ENCODE measurements at regions not wholly inside any gene's neighbourhood (a gene's known extent, or its start where the extent isn't known, plus 50 kb on each side); places are given as distances from the start of the nearest gene placed in this dataset.
A peak's percentile ranks its signal among the peaks of the same experiment; 100 is the strongest.
"Not testable (repeated sequence)": the region's sequence is repeated elsewhere in the genome, so short reads cannot be mapped to it uniquely, and the experiment has no call there.

DNA sequence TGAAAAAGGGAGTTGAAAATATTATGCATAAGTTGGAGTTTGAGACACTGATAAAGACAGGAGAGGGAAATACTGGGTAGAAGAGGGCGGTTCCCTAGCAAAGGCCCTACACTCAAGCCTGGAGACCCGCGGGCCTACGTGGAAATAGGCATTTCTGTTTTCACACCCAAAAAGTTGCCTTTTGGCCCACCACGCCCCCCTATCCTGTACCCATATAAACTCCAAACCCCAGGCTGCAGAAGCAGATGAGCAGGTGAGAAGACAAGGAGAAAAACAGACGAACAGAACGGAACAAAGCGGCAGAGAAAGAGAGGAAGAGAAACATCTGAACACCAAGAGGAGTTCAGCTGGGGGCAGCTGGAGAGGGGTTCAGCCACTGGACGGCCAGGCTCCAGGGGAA is 177.9 kb downstream of the GALC start:
- no peak for FAIRE-seq

DNA sequence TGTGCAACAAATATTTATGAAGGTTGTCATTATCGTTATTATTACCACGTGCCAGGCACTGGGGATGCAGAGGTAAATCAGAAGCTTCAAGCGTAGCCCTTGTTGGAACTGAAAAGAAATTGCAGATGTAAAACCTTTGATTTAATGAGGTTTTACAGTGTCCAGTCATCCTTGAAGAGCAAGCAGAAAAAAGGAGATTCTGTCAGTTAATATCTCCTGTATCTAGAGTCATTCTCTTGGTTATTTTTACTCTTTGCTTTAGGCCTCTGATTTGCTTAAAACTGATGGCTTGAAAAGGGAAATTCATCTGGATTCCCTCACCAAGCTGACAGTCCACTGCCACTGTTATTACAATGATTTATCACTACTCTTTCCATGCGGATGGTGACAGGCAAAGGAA is 179.3 kb downstream of the GALC start:
- DNase-seq (ENCODE audit: low spot score) (no peak), FAIRE-seq (no peak)

More for the DNA sequence above, 177.9 kb downstream of the GALC start:
- DNase-seq (ENCODE audit: low spot score) = no peak

DNA sequence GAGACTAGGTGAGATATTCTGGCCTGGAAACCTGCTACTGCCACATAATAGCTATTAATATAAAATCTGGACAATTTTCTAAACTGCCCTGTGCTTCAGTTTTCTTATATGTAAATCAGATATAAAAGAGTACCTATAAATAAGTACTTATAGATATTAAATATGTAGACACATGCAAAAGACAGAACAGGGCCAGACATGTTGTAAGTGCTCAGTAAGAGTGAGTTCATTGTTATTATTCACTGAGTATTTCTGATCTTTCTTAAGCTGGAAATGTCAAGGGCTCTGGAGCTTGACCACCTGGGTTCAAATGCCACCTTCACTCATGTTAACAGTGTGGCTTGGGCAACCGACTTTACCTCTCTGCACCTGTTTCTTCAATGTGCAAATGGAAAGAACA is 179.8 kb downstream of the GALC start:
- DNase-seq (ENCODE audit: low spot score) = no peak
- FAIRE-seq = no peak

DNA sequence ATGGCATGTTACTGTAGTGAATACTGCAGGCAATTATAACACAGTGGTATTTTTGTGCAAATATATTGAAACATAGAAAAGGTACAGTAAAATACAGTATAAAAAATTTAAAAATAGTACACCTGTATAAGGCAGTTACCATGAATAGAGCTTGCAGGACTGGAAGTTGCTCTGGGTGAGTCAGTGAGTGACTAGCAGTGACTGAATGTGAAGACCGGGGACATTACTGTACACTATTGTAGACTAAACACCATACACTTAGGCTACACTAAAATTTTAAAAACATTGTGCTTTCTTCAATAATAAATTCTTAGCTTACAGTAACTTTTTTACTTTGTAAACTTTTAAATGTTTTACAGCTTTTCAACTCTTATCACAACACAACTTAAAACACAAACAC is 181.7 kb downstream of the GALC start:
- FAIRE-seq = no peak

DNA sequence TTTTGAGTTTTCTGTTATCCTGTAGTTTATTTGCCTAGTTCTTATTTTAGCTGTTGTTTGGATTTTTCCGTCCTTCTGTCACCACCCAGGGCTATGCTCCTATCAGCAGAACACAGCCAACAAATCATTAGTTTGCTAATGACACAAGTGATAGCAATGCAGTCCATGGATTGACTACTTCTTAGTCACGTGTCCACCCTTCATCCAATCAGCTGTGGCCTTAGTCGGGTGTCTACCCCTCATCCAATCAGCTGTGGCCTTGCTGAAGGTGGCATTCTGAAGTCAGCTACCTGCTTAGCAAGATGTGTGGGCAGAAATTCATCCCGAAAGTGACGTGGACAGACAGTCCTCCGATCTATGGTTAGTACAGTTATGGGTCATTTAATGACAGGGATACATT is 182.3 kb downstream of the GALC start:
- no peak for DNase-seq (ENCODE audit: low spot score)
- FAIRE-seq = no peak

More for the DNA sequence above, 181.7 kb downstream of the GALC start:
- DNase-seq (ENCODE audit: low spot score) = no peak

DNA sequence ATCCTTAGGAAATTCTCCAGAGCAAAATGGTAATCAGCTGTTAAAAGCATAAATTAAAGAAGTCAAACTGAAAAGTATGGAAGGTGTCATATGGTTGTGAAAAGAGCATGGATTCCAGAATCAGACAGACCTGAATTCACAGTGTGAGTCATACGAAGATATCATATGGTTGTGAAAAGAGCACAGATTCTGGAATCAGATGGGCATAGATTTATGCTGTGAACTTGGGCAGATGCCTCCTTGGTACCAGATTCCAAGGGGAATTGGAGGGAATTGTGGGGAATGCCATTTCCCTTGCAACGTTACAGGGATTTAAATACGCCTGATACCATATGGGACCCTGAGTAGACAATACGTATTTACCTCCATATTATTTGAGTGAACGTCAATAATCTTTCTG is 183.7 kb downstream of the GALC start:
- no peak for DNase-seq (ENCODE audit: low spot score)
- FAIRE-seq = no peak

DNA sequence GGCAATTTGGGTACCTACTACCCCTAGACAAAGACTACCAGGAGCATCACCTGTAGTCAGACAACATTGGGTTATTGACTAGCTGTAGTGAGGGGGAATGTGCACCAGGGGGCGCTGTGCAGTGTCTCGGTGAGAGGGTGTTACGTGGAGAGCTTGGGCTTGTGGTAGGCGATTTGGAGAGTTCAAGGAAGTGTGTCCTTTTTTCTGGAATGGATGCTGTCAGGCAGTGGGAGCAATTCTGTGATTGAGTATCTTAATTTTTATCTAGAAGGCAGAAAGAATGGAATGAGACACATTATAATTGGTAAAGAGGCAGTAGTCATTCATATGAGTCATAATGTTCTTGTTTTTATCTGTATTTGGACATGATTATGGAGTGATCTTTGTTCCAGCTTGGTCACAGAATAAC is 187.7 kb downstream of the GALC start:
- FAIRE-seq = no peak
- DNase-seq (ENCODE audit: low spot score) = no peak

DNA sequence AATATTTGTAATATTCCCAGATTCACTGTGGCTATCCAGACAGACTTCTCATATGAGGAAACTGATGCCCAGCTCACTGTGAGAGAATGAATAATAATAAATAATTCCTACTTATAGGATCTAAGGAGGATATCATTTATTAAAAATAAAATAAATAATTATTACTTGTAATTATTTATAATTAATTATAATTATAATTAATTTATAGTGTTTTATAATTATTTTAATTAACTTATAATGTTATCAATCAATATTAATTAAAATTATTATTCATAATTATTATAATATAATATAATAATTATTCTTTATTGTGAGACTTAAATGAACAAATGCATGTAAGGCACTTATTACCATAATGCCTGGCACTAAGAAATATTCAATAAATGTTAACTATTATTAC is 192.8 kb downstream of the GALC start:
- FAIRE-seq (peak; percentile 52), DNase-seq (ENCODE audit: low spot score) (no peak)

DNA sequence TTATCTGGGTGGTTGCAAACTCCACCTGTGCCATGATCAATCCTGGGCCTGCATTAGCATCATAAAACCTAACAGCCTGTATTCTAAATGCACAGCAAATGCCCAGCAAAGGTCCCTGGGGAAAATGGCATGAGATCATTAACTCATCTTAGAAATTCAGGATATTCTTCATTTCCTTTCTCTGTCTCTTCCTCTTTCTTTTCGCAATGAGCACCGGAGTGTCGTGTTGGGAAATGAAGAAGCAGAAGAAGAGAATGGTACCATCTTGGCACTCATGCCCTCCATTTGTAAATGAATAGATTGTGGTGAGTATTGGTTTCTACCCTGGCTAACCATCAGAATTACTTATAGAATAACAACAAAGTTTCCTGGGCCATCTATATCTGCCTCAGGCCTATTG is 193.6 kb downstream of the GALC start:
- no peak for DNase-seq (ENCODE audit: low spot score)
- no peak for FAIRE-seq

DNA sequence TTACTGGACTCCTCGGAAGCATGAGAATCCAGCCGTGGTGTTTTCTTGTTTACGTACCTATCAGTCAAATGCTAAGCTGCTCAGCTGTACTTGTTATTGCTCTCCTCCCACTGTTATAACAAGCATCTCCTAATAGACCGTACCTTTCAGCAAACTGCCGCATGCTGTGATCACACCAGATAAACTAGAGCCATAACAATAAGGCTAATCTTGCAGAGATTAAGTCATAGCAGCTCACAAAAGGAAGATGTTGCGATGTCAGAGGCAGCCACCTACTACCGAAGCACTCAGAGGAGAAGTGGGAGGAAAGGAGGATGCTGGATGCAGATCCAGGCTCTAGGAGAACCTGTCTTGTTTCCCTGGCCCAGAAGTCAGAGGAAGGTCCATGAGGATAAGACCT is 196.0 kb downstream of the GALC start:
- FAIRE-seq (no peak), DNase-seq (ENCODE audit: low spot score) (no peak)

DNA sequence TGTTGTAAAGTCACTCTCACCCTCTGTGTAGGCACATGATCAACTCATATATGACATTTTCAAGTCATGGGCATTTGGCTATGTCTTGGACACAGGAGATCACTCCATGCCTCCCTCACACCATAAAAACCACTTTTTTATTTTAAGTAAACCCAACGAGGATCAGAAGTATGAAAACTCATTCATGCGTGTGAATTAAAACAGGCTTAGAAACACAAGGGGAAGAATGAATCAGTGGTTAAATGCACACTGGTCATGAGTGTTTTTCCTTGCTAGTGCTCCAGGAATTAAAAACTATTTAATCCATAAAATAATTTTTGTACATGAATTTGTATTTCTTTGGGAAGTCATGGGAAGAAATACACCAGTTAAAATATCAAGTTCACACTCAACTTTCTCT is 198.4 kb downstream of the GALC start:
- DNase-seq (ENCODE audit: low spot score) = no peak

DNA sequence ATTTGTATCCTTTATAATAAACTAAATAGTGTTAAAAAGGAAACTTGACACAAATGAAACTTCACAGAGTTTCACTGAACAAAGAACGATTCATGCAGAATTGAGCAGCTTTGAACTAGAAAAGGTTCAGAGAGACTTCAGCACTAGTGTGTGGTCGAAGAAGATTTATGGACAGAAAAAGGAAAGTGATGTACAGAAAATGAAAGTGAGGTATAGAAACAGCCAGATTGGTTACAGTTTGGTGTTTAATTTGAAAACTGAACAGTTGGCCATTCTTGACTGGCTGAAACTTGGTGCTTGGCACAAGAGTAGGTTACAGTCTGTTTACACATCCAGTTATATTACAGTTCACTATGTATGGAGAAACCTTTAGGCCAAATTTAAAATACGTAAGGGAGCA is 207.1 kb downstream of the GALC start:
- DNase-seq (ENCODE audit: low spot score) = no peak

More for the DNA sequence above, 198.4 kb downstream of the GALC start:
- FAIRE-seq = no peak

DNA sequence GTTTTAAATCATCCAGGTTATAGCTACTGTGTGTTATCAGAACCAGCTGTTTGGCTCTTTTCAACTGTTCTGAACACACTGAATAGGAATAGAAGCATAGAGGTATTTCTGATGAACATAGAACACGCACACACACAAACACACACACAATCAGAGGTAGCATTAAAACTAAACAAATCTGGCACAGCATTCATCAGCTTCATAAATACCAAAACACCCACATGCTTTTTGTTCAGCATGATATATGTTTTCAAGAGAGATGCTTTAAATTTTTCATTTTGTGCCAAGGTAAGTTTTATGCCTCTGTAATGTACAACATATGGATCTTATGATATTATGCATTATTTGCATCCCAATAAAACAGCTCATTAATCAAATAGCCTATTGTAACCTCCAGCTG is 208.6 kb downstream of the GALC start:
- DNase-seq (ENCODE audit: low spot score) (no peak), FAIRE-seq (no peak)

More for the DNA sequence above, 207.1 kb downstream of the GALC start:
- FAIRE-seq = no peak

DNA sequence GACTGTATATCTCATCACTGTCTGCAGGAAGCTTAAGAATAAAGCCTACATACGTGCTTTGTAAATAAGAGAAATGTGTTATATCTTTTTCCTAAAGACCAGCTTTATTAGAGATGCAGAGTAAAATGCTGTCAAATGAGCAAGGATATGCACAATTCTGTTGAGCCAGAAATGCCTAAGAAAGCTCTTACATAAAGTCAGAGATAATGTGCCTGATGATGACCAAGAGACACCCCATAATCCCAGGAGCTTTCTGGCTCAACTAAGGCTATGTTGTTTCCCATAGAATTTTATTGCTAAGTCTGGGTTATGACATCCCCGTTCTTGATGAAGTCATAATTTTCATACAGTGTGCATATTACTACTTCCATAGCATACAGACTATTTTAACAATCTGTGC is 209.9 kb downstream of the GALC start:
- no peak for FAIRE-seq
- DNase-seq (ENCODE audit: low spot score) = no peak

DNA sequence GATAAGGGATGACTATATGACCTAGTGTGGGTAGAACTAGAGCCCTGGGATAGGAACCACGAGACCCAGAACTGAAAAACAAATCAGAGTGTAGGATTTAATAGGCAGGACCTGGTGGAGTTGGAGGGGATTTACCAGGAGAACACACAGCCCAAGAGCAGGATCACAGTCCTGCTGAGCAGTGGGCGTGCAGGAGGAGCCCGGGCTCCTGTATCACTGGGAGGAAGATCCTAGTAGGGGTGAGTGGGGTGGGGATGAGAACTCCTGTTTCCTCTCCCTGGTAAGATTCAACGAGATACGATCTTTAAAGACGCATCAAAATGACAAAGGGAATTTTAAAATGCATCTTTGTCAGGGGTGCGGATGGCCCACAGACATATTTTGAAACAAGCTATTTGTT is 220.1 kb downstream of the GALC start:
- DNase-seq (ENCODE audit: low spot score) (no peak), FAIRE-seq (no peak)

DNA sequence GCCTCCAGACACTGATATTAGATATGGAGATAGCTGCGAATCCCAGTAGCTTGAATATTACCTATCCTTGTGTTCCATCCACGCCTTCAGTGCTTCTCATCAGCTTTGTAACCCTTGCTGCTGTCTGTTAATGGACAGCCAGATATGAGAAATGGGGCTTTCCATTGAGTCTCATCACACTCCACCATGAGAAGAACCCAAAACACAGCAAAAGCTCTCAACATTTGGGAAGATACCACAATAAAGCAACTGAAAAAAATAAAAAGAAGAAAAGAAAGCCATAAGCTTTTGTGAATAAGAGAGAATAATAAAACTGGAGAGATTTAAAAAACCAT is 225.4 kb downstream of the GALC start:
- FAIRE-seq = no peak
- DNase-seq (ENCODE audit: low spot score) = no peak

DNA sequence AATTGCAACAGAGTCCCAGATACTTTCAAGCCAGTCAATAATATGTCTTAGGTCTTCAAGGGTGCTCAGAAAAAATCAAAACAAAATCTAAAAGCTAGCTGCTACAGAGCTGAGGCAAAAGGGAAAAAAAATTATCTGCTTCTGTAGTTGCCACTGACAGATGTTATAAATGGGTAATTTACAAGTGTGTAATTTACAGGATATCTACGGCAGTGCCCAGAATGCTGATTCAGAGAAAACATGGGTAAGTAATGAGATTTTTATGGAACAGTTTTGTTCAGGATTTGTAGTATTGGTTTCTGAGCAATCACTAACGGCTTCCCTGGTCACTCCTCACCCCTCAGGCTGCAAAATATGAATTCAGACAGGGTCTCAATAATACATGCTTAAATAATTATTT is 234.1 kb downstream of the GALC start:
- DNase-seq (ENCODE audit: low spot score) = no peak
- FAIRE-seq = no peak

DNA sequence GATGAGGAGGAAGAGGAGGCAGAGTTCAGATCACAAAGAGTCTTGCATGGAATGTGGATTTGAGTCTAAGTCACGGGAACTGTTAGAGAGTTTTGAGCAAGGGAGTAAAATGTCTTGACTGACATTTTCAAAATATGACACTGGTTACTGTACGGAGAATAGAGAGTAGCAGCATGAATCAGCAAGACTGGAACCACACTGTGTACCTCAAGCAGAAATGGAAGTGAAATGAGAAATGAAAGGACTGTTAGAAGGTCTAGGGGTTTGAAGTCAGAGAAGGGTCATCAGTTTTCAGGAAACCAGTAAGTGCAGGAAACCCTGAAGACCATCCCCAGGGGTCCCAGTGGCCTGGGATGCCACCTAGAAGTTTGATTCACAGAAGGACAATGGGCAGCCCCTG is 236.3 kb downstream of the GALC start:
- no peak for DNase-seq (ENCODE audit: low spot score)
- no peak for FAIRE-seq

DNA sequence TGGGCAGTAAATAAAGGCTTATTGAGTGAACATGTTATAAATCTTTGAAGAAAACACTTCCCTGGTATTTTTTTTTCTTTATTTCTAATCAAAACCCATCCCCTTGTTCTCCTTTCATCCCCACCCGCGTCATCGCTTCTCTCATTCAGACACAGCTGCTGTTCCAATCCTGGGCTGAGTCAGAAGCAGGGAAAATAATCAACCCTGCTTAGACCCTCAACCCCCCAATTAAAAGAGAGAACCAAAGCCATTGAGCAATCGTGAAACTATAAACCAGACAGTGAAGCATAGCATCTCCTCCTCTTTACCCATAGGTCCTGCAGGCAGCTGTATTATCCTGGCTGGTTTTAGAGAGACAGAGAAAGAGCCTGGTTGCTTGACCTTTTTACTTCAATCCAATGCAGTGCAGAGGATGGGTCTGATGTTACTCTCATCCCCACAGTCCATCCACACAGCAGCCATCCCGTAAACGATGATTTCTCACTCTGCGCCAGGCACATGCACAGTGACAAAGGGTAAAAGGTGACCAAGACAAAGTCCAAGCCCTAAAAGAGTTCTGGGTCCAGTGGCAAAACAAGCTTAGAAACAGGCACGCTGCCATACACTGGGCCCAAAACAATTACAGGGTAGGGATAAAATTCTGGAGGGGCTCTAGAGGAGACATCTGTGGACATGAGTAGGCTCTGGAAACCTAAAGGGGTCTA is 238.3 kb downstream of the GALC start:
- DNase-seq (ENCODE audit: low spot score) = no peak
- FAIRE-seq = no peak

DNA sequence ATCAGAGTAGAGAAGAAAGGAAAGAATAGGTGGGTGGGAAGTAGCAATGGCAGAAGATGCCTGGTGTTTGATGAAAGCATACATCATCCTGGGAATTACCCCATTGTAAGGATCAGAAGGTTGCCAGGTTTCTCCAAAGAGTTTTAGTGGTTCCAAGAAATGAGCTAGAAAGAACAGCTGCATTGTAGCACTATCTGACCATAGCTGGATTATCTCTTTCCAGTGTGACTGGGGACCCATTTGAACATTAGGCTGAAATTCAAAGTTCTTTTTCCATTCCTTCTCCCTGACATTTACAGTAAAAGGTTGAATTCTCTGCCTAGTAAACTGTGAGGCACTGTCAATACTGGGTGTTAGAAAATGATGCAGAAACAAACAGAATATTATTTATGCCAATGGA is 244.4 kb downstream of the GALC start:
- FAIRE-seq (no peak), DNase-seq (ENCODE audit: low spot score) (no peak)

DNA sequence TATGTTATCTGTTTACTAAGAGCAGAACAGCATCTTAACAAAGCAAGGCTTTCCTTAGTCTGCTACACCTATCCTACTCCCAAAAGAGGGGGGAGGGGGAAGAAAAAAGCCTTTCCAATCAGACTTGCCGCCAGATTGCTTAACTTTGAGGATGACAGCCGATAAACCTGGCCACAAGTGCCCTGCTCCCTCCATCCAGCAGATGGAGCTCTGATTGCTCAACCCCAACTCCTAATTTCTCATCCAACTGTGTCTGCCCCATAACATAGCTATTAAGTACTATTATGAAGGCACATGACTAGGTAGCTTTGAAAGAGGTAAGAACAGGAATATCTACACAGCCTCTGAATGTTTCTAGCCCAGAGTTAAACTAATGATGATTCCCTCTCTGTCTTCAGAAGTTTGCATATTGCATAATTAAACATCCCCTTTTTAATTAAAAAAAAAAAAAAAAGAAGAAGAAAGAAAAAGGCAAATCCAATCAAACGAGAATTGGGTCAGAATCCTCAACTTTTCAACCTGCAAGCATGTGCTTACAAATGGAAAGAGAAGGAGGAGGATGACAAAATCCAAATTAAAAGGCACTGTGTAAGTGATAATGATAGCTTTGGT is 247.4 kb downstream of the GALC start:
- DNase-seq (ENCODE audit: low spot score) (peak; percentile 8), FAIRE-seq (no peak)

DNA sequence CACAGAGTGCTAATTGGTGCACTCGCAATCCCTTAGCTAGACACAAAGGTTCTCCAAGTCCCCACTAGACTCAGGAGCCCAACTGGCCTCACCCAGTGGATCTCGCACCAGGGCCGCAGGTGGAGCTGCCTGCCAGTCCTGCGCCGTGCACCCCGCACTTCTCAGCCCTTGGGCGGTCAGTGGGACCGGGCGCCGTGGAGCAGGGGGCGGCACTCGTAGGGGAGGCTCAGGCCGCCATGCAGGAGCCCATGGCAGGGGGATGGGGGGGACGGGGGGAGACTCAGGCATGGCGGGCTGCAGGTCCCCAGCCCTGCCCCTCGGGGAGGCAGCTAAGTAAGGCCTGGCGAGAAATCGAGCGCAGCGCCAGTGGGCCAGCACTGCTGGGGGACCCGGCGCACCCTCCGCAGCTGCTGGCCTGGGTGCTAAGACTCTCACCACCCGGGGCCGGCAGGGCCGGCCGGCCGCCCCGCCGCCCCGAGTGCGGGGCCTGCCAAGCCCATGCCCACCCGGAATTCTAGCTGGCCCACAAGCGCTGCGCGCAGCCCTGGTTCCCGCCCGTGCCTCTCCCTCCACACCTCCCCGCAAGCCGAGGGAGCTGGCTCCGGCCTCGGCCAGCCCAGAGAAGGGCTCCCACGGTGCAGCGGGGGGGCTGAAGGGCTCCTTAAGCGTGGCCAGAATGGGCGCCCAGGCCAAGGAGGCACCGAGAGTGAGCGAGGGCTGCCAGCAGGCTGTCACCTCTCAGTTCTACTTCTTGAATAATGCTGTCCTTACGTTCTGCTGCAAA is 258.2 kb downstream of the GALC start:
- not testable (repeated sequence) for FAIRE-seq; DNase-seq (ENCODE audit: low spot score)

DNA sequence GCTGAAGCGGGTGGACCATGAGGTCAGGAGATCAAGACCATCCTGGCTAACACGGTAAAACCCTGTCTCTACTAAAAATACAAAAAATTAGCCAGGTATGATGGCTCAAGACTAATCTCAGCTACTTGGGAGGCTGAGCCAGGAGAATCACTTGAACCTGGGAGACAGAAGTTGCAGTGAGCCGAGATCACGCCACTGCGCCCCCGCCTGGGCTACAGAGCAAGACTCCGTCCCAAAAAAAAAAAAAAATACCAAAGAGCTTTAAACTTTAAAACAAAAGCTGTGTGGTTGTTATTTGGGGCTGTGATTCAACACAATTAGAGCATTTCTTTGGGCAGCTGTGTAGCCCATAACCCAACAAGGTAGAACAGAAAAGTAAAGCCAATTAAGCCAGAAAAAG is 259.9 kb downstream of the GALC start:
- not testable (repeated sequence) for DNase-seq (ENCODE audit: low spot score); FAIRE-seq
